Keratinocyte (primary cell): ENCODE measurements at regions not wholly inside any gene's neighbourhood (a gene's known extent, or its start where the extent isn't known, plus 50 kb on each side); places are given as distances from the start of the nearest gene placed in this dataset.

ENCODE experiments used
- DNase-seq: peaks from one replicate; pipeline ENCODE4 v3.0.0-alpha.2; 2011; ENCODE audit warnings: low read depth, missing footprints, low spot score
- FAIRE-seq: peaks from 2 replicates; lab custom pipeline; 2011; peaks lifted over from hg19 to GRCh38; lab: Jason Lieb, UNC
- H2AFZ ChIP-seq: 2 replicates; pipeline ENCODE4 v1.6.0; 2012; ENCODE audit warnings: low read length, control low read depth, inconsistent platforms; ENCODE audit not compliant: control insufficient read depth
- H3K27ac ChIP-seq: 2 replicates; pipeline ENCODE4 v1.5.1; 2011; ENCODE audit warnings: low read length; ENCODE audit not compliant: control insufficient read depth, insufficient read depth
- H3K27me3 ChIP-seq: 3 replicates; pipeline ENCODE4 v1.6.0; 2011; ENCODE audit warnings: low read length; ENCODE audit not compliant: control insufficient read depth, insufficient read depth; ENCODE audit errors: extremely low read depth
- H3K36me3 ChIP-seq, 2 experiments: 2 replicates in 1 of 2; 3 replicates in 1 of 2; pipeline ENCODE4 v1.5.1; 2011; ENCODE audit warnings: low read length in 2 of 2, mild to moderate bottlenecking in 1 of 2; ENCODE audit not compliant: control insufficient read depth in 2 of 2, insufficient read depth in 2 of 2; ENCODE audit errors: extremely low read depth in 1 of 2
- H3K4me1 ChIP-seq: 3 replicates; pipeline ENCODE4 v1.5.1; 2011; ENCODE audit warnings: low read length; ENCODE audit not compliant: control insufficient read depth, insufficient read depth; ENCODE audit errors: extremely low read depth
- H3K4me2 ChIP-seq: 3 replicates; pipeline ENCODE4 v1.6.0; 2011; ENCODE audit warnings: low read depth, low read length; ENCODE audit not compliant: control insufficient read depth, insufficient read depth; ENCODE audit errors: extremely low read depth
- H3K4me3 ChIP-seq, 3 experiments: fragments of 200-600 bp in 1 of 3; sonication (generic) in 1 of 3; 2 replicates in 2 of 3; 3 replicates in 1 of 3; pipeline ENCODE4 v1.5.1; 2011 to 2016; ENCODE audit warnings: low read length in 3 of 3, mild to moderate bottlenecking in 3 of 3, control low read depth in 2 of 3, inconsistent platforms in 1 of 3, low read depth in 1 of 3, mixed read lengths in 1 of 3, mixed run types in 1 of 3, moderate library complexity in 1 of 3; ENCODE audit not compliant: control insufficient read depth in 2 of 3, insufficient read depth in 2 of 3; ENCODE audit errors: extremely low read depth in 1 of 3
- H3K79me2 ChIP-seq: 2 replicates; pipeline ENCODE4 v1.6.0; 2012; ENCODE audit warnings: low read length; ENCODE audit not compliant: control insufficient read depth, insufficient read depth
- H3K9ac ChIP-seq: 3 replicates; pipeline ENCODE4 v1.6.0; 2011; ENCODE audit warnings: low read length; ENCODE audit not compliant: control insufficient read depth, insufficient read depth; ENCODE audit errors: extremely low read depth
- H3K9me1 ChIP-seq: 3 replicates; pipeline ENCODE4 v1.6.0; 2011; ENCODE audit warnings: low read length; ENCODE audit not compliant: control insufficient read depth, insufficient read depth; ENCODE audit errors: extremely low read depth
- H3K9me3 ChIP-seq: 2 replicates; pipeline ENCODE4 v1.5.1; 2012; ENCODE audit warnings: low read depth, low read length; ENCODE audit not compliant: control insufficient read depth
- H4K20me1 ChIP-seq: 3 replicates; pipeline ENCODE4 v1.6.0; 2011; ENCODE audit warnings: low read length; ENCODE audit not compliant: control insufficient read depth, insufficient read depth; ENCODE audit errors: extremely low read depth
- EZH2 ChIP-seq: IDR thresholded peaks from one replicate; pipeline ENCODE4 v1.6.1; 2012; ENCODE audit warnings: inconsistent platforms, mild to moderate bottlenecking, low read length, moderate library complexity
- dilution Hi-C: fragments of 300-500 bp; cut with MboI; formaldehyde crosslinking; loops from one replicate; pipeline ENCODE4 v1.7.0; 2020; ENCODE audit warnings: low sequenced_read_pairs; ENCODE audit not compliant: extremely low pct_ligation_motif_present
- TF ChIP-seq, protein P1 (sequence below), 3 experiments: IDR thresholded peaks in 1 of 3; conservative IDR thresholded peaks in 1 of 3; optimal IDR thresholded peaks in 1 of 3; 2 replicates in 2 of 3; 3 replicates in 1 of 3; pipeline versions ENCODE3 to v1.5.1; 2011; ENCODE audit warnings: low read length in 3 of 3, mild to moderate bottlenecking in 3 of 3, moderate library complexity in 2 of 3, control low read depth in 1 of 3, inconsistent platforms in 1 of 3; ENCODE audit not compliant: insufficient read depth in 2 of 3; ENCODE audit errors: extremely low read depth in 1 of 3

DNA sequence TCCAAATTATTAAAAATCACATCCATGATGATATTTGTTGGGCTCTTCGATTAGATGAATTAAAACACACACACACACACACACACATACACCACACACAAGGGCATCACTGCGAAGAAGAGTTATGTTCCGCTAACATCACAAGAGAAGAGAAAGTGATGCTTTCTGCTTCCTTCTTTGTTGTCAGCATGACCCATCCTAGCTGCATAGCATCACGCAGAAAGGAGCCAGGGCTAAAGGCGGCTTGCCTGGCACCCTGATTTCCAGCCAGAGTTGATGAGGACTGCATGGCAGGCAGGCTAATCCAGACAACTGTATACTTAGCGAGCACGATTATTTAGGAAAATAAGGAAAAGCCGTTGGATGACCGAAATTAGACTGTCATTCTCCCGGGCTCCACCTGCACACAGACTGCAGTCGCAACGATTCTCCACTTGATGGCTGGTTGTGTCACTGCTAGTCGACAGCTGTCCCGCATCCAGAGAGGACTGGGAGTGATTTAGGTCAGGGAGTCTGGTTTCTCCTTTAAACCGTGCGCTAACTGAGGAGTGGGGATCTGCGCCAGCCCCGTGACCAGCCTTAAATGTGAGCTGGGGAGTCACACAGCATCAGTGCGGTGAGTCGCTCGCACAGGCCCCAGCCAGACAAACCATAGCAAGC lies 70.6 kb upstream of the SOX4 start:
- no peaks in the 10 kb centered on the region for H4K20me1 ChIP-seq
- H3K9me3 ChIP-seq: no peaks in the 10 kb centered on the region
- no peak for DNase-seq
- H3K4me2 ChIP-seq: no peak overlapping the region
- no peaks in the 10 kb centered on the region for H3K9me1 ChIP-seq
- no peaks in the 10 kb centered on the region for H3K79me2 ChIP-seq
- FAIRE-seq: no peak
- dilution Hi-C loops: no loop called here
- H3K4me1 ChIP-seq: no peaks in the 10 kb centered on the region
- no peak overlapping the region for H3K4me3 ChIP-seq
- no peaks in the 10 kb centered on the region for H3K27me3 ChIP-seq
- no peak overlapping the region for H3K27ac ChIP-seq
- no peaks in the 10 kb centered on the region for H3K36me3 ChIP-seq
- no peak overlapping the region for H3K9ac ChIP-seq
- TF ChIP-seq EZH2: no peak
- TF ChIP-seq, protein P1, sequence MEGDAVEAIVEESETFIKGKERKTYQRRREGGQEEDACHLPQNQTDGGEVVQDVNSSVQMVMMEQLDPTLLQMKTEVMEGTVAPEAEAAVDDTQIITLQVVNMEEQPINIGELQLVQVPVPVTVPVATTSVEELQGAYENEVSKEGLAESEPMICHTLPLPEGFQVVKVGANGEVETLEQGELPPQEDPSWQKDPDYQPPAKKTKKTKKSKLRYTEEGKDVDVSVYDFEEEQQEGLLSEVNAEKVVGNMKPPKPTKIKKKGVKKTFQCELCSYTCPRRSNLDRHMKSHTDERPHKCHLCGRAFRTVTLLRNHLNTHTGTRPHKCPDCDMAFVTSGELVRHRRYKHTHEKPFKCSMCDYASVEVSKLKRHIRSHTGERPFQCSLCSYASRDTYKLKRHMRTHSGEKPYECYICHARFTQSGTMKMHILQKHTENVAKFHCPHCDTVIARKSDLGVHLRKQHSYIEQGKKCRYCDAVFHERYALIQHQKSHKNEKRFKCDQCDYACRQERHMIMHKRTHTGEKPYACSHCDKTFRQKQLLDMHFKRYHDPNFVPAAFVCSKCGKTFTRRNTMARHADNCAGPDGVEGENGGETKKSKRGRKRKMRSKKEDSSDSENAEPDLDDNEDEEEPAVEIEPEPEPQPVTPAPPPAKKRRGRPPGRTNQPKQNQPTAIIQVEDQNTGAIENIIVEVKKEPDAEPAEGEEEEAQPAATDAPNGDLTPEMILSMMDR (optimal IDR thresholded peaks at IDR 0.05 in 1 of 3, IDR thresholded peaks at IDR 0.05 in 1 of 3, conservative IDR thresholded peaks at IDR 0.05 in 1 of 3; ENCODE audit: extremely low read depth in 1 of 3, insufficient read depth in 2 of 3, low read length in 3 of 3): no peak
- no peak overlapping the region for H2AFZ ChIP-seq

DNA sequence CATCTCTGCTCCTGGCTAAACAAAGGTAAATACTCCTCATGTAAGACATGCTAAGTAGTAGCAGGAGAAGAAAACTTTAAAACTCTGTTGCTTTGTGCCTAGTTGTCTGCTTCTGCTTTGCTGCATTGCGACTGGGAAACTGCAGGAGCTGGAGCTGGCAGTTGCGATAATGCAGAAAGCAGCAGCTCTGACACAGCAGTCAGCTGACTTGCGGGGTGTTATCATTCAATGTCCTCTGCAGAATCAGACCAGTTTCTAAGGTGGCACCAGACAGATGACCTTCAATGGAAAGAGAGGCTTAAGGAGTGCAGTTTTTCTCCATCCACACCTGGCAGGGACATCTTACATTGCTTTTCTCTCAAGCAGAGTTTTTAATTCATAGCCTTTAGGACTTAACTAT lies 69.9 kb upstream of the SOX4 start:
- dilution Hi-C loops: no loop called here
- no peak overlapping the region for H3K27ac ChIP-seq
- H2AFZ ChIP-seq: no peak overlapping the region
- no peak for DNase-seq
- no peaks in the 10 kb centered on the region for H3K27me3 ChIP-seq
- H3K4me1 ChIP-seq: no peaks in the 10 kb centered on the region
- FAIRE-seq: no peak
- H3K79me2 ChIP-seq: no peaks in the 10 kb centered on the region
- no peaks in the 10 kb centered on the region for H3K9me1 ChIP-seq
- no peak overlapping the region for H3K9ac ChIP-seq
- no peaks in the 10 kb centered on the region for H4K20me1 ChIP-seq
- no peak overlapping the region for H3K4me2 ChIP-seq
- TF ChIP-seq, protein P1 (optimal IDR thresholded peaks at IDR 0.05 in 1 of 3, IDR thresholded peaks at IDR 0.05 in 1 of 3, conservative IDR thresholded peaks at IDR 0.05 in 1 of 3; ENCODE audit: extremely low read depth in 1 of 3, insufficient read depth in 2 of 3, low read length in 3 of 3): no peak
- no peaks in the 10 kb centered on the region for H3K36me3 ChIP-seq
- no peaks in the 10 kb centered on the region for H3K9me3 ChIP-seq
- H3K4me3 ChIP-seq: no peak overlapping the region
